Upper lobe of left lung (tissue), 6 donors: ENCODE measurements at regions not wholly inside any gene's neighbourhood (a gene's known extent, or its start where the extent isn't known, plus 50 kb on each side); places are given as distances from the start of the nearest gene placed in this dataset.
"Not testable (repeated sequence)": the region's sequence is repeated elsewhere in the genome, so short reads cannot be mapped to it uniquely, and the experiment has no call there.

Experiments used
- ATAC-seq, 2 donors: fragments of 200-7000 bp; cut with Tn5 transposase; one replicate each; pipeline ENCODE4 v1.9.1; 2022; ENCODE audit warnings: mild to moderate bottlenecking in 2 of 2, moderate library complexity in 2 of 2; ENCODE audit not compliant: low FRiP score in 2 of 2
- DNase-seq, 2 donors: peaks; one replicate each; pipeline ENCODE4 v3.0.0-alpha.2; 2019 to 2020
- H3K27ac ChIP-seq, 4 donors: fragments of 200-600 bp; sonication (generic); one replicate each; pipeline ENCODE4 v1.5.1; 2016 to 2019
- H3K27me3 ChIP-seq, 4 donors: fragments of 200-600 bp; sonication (generic); one replicate each; pipeline ENCODE4 v1.5.1; 2017 to 2019
- H3K36me3 ChIP-seq, 4 donors: fragments of 200-600 bp; sonication (generic); one replicate each; pipeline ENCODE4 v1.5.1; 2016 to 2019
- H3K4me1 ChIP-seq, 4 donors: fragments of 200-600 bp; sonication (generic); one replicate each; pipeline ENCODE4 v1.5.1; 2018 to 2019
- H3K4me3 ChIP-seq, 4 donors: fragments of 200-600 bp; sonication (generic); one replicate each; pipeline ENCODE4 v1.5.1; 2017 to 2019; ENCODE audit warnings: mild to moderate bottlenecking in 2 of 4, moderate library complexity in 1 of 4
- H3K9me3 ChIP-seq, 4 donors: fragments of 200-600 bp; sonication (generic); one replicate each; pipeline ENCODE4 v1.5.1; 2018 to 2019
- EP300 ChIP-seq, 4 donors: sonication (generic); formaldehyde crosslinking; IDR thresholded peaks; one replicate each; pipeline ENCODE4 v1.5.1; 2017; ENCODE audit warnings: antibody characterized with exemption in 4 of 4, control low read depth in 2 of 4
- POLR2A ChIP-seq, 4 donors: fragments of 450-650 bp; IDR thresholded peaks; one replicate each; pipeline ENCODE4 v1.5.1; 2016 to 2017; ENCODE audit warnings: antibody characterized with exemption in 4 of 4, mild to moderate bottlenecking in 2 of 4
- POLR2AphosphoS5 ChIP-seq, 2 donors: sonication (generic); formaldehyde crosslinking; IDR thresholded peaks; one replicate each; pipeline ENCODE4 v1.5.1; 2017; ENCODE audit warnings: antibody characterized with exemption in 2 of 2
- WGBS, 2 donors: methylation state at CpG; one replicate each; pipeline ENCODE4 v1.1.5; 2017 to 2018; 5-methylcytosine and 5-hydroxymethylcytosine counted together
- TF ChIP-seq, protein P1 (sequence below), 6 experiments: fragments of 450-650 bp in 4 of 6; fragments of 200-600 bp in 2 of 6; sonication (generic) in 2 of 6; IDR thresholded peaks; one replicate each; pipeline ENCODE4 v1.5.1; 2016 to 2019; ENCODE audit warnings: antibody characterized with exemption in 6 of 6
- donor health status: DM: no; HTN: no; CAD: no; lungs with moderate emphysema.
- donor health status: DM: no; HTN: yes; CAD: no; lungs with severe emphysema.

DNA sequence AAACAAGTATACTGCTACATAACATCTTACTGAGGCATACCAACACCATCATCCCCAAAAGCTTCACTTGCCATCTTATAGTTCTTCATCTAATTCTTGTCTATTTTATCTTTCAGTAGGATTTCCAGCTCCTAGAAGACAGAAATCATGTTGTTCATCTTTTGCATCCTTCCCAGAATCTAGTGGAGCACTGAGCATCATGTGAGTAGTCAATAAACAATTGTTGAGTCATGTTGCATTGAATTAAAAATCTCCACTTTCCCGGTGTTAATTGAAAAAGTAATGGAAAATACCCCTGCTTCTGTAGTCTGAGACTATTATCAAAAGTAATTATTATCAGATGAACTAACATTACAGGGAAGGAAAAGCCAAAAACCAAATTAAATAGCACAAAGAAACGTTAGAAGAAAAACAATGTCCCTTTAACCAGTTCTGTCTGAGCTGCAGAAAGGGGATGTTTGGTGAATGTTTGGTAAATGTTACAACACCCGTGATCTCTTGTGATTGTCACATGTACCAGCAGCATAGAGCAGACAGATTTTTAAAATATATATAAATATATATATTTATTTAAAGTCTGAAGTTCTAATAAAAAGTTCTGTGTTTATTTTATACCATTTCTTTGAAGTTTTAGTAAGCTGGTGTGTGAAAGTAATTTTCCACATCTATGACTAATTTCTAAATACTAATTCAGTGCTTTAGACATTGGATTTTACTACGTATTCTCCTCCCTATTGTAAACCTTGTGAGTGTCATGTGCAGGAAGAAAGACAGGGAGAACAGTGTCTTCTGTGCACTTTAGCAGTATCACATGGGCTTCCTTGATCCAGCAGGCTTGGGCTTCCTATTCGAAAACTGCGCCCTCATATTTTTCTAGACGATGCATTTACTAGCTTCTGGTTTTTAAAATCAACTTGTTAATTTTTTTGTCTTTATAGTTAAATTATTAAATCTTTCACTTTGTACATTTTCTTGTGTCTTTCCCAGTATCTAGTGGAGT, 85.6 kb downstream of the RAP2B start:
- DNase-seq: no peak
- peak in 1 of 2 donors; percentile 58 for ATAC-seq
- WGBS, 2 donors: 63 to 67% methylated on average over 7 of the region's 7 CpGs
- H3K36me3 ChIP-seq: no peaks in the 10 kb centered on the region
- no peaks in the 10 kb centered on the region for H3K27me3 ChIP-seq
- peaks cover 5 to 12% (median 6%) of the 10 kb centered on the region in 4 donors for H3K4me1 ChIP-seq
- H3K27ac ChIP-seq: peak overlapping the region; percentile 26 to 61 (median 42)
- H3K4me3 ChIP-seq: no peak overlapping the region
- H3K9me3 ChIP-seq: no peaks in the 10 kb centered on the region
- TF ChIP-seq POLR2AphosphoS5 (IDR thresholded peaks at IDR 0.05) (no peak), EP300 (IDR thresholded peaks at IDR 0.05) (no peak), POLR2A (IDR thresholded peaks at IDR 0.05) (no peak)
- TF ChIP-seq, protein P1, sequence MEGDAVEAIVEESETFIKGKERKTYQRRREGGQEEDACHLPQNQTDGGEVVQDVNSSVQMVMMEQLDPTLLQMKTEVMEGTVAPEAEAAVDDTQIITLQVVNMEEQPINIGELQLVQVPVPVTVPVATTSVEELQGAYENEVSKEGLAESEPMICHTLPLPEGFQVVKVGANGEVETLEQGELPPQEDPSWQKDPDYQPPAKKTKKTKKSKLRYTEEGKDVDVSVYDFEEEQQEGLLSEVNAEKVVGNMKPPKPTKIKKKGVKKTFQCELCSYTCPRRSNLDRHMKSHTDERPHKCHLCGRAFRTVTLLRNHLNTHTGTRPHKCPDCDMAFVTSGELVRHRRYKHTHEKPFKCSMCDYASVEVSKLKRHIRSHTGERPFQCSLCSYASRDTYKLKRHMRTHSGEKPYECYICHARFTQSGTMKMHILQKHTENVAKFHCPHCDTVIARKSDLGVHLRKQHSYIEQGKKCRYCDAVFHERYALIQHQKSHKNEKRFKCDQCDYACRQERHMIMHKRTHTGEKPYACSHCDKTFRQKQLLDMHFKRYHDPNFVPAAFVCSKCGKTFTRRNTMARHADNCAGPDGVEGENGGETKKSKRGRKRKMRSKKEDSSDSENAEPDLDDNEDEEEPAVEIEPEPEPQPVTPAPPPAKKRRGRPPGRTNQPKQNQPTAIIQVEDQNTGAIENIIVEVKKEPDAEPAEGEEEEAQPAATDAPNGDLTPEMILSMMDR (IDR thresholded peaks at IDR 0.05): no peak

GRCh38 chr3:153248835-153249234, 86.8 kb downstream of the RAP2B start:
- H3K9me3 ChIP-seq, DNase-seq, H3K4me3 ChIP-seq, H3K27me3 ChIP-seq, H3K36me3 ChIP-seq, ATAC-seq: not testable (repeated sequence)
- 93 to 95% methylated on average over 6 of the region's 6 CpGs for WGBS, 2 donors
- peak overlapping the region in 2 of 4 donors; percentile 15 to 28 for H3K27ac ChIP-seq
- H3K4me1 ChIP-seq: peaks cover 5 to 12% (median 6%) of the 10 kb centered on the region in 4 donors

DNA sequence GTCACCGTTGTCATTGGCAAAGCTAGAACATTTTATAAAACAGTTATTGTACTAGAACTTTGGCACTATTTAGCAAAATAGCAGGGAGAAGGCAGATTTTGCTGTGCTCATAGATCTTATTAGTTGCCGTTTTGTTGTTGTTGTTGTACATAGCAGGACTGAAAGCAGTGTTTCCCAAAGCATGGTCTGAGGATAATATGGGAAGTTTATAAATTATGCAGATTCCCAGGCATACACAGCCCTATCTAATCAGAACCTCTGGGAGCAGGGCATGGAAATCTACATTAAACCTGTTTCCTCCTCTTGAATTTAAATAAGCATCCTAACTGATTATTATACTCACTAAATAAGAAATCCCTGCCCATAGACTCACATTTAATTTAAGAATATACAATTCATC, 87.9 kb downstream of the RAP2B start:
- 85 to 89% methylated on average over 2 of the region's 2 CpGs for WGBS, 2 donors
- no peak overlapping the region for H3K4me3 ChIP-seq
- H3K27me3 ChIP-seq: no peaks in the 10 kb centered on the region
- no peaks in the 10 kb centered on the region for H3K36me3 ChIP-seq
- no peak for TF ChIP-seq POLR2AphosphoS5 (IDR thresholded peaks at IDR 0.05)
- TF ChIP-seq, protein P1 (IDR thresholded peaks at IDR 0.05): no peak
- no peaks in the 10 kb centered on the region for H3K9me3 ChIP-seq
- H3K4me1 ChIP-seq: peaks cover 4 to 7% (median 5%) of the 10 kb centered on the region in 4 donors
- DNase-seq (no peak), ATAC-seq (no peak)
- H3K27ac ChIP-seq: peak overlapping the region in 3 of 4 donors; percentile 0 to 54 (median 36)

GRCh38 chr3:153250446-153250845, 88.4 kb downstream of the RAP2B start:
- Histone ChIP-seq H3K36me3 (no peaks in the 10 kb centered on the region), H3K27me3 (no peaks in the 10 kb centered on the region), H3K9me3 (no peaks in the 10 kb centered on the region), H3K4me3 (no peak overlapping the region), H3K4me1 (peaks cover 0 to 7% (median 5%) of the 10 kb centered on the region in 4 donors), H3K27ac (peak overlapping the region in 3 of 4 donors; percentile 0 to 54 (median 36))
- no peak for TF ChIP-seq POLR2A (IDR thresholded peaks at IDR 0.05)
- TF ChIP-seq POLR2AphosphoS5 (IDR thresholded peaks at IDR 0.05): no peak
- no peak for TF ChIP-seq EP300 (IDR thresholded peaks at IDR 0.05)
- TF ChIP-seq, protein P1 (IDR thresholded peaks at IDR 0.05): no peak
- DNase-seq: no peak
- WGBS, 2 donors: 72 to 76% methylated on average over 2 of the region's 2 CpGs
- peak in 1 of 2 donors; percentile 38 for ATAC-seq

DNA sequence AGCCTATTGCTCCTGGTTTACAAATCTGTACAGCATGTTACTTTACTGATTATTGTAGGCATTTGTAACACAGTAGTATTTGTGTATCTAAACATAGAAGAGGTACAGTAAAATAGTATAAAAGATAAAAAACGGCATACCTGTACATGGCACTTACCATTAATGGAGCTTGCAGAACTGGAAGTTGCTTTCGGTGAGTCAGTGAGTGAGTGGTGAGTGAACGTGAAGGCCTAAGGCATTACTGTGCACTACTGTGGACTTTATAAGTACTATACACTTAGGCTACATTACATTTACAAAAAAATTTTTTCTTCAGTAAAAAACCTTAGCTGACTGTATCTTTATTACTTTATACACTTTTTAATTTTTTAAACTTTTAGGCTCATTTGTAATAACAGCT, 90.9 kb downstream of the RAP2B start:
- TF ChIP-seq, protein P1 (IDR thresholded peaks at IDR 0.05): no peak
- TF ChIP-seq POLR2A (IDR thresholded peaks at IDR 0.05): no peak
- no peak for TF ChIP-seq POLR2AphosphoS5 (IDR thresholded peaks at IDR 0.05)
- TF ChIP-seq EP300 (IDR thresholded peaks at IDR 0.05): no peak
- no peak for DNase-seq
- H3K36me3 ChIP-seq: no peaks in the 10 kb centered on the region
- no peak overlapping the region for H3K4me3 ChIP-seq
- no peaks in the 10 kb centered on the region for H3K9me3 ChIP-seq
- no peaks in the 10 kb centered on the region for H3K27me3 ChIP-seq
- H3K4me1 ChIP-seq: peaks cover 2 to 18% (median 6%) of the 10 kb centered on the region in 4 donors
- ATAC-seq: no peak
- 88 to 93% methylated on average over 3 of the region's 3 CpGs for WGBS, 2 donors
- H3K27ac ChIP-seq: no peak overlapping the region
